PC-3 (cell line): ENCODE measurements at regions not wholly inside any gene's neighbourhood (a gene's known extent, or its start where the extent isn't known, plus 50 kb on each side); places are given as distances from the start of the nearest gene placed in this dataset.

ENCODE experiments used
- ATAC-seq: fragments of 200-7000 bp; cut with Tn5 transposase; 2 replicates; pipeline ENCODE4 v1.9.1; 2020; ENCODE audit warnings: mild to moderate bottlenecking, moderate library complexity
- BruUV-seq: library from RNA; stranded (reverse); fragments of 400-500 nt; replicated peaks from 2 replicates; lab custom pipeline; 2021; lab: Mats Ljungman, UMichigan
- CTCF ChIA-PET: fragments of 300-600 bp; sonication (Branson Sonifier 250); formaldehyde crosslinking; loops from one replicate; lab custom pipeline; 2022; ENCODE audit warnings: antibody characterized with exemption; lab: Charles Lee
- POLR2A ChIA-PET: fragments of 300-600 bp; sonication (Branson Sonifier 250); formaldehyde crosslinking; loops from one replicate; lab custom pipeline; 2022; ENCODE audit warnings: antibody characterized with exemption; ENCODE audit not compliant: unreplicated experiment; lab: Charles Lee
- DNase-seq: peaks from one replicate; pipeline ENCODE4 v3.0.0-alpha.2; 2015
- H2AFZ ChIP-seq: fragments of 300-600 bp; sonication (generic); 2 replicates; pipeline ENCODE4 v1.6.0; 2016; ENCODE audit warnings: antibody characterized with exemption, low read length
- H3F3A ChIP-seq: fragments of 300-600 bp; sonication (generic); one replicate; pipeline ENCODE4 v1.6.0; 2017; ENCODE audit warnings: antibody characterized with exemption, low read length, control low read depth, mild to moderate bottlenecking; ENCODE audit not compliant: unreplicated experiment
- H3K27ac ChIP-seq: fragments of 300-600 bp; sonication (generic); 2 replicates; pipeline ENCODE4 v1.5.1; 2016; ENCODE audit warnings: mild to moderate bottlenecking, low read length
- H3K27me3 ChIP-seq: fragments of 300-600 bp; sonication (generic); 2 replicates; pipeline ENCODE4 v1.6.1; 2016; ENCODE audit warnings: low read length, mixed read lengths
- H3K36me3 ChIP-seq: fragments of 300-600 bp; sonication (generic); 2 replicates; pipeline ENCODE4 v1.6.1; 2016; ENCODE audit warnings: low read depth, mixed run types, low read length, mixed read lengths
- H3K4me1 ChIP-seq: fragments of 300-600 bp; sonication (generic); 2 replicates; pipeline ENCODE4 v1.5.1; 2016; ENCODE audit warnings: low read length; ENCODE audit not compliant: insufficient read depth
- H3K4me2 ChIP-seq: fragments of 300-600 bp; sonication (generic); 2 replicates; pipeline ENCODE4 v1.6.0; 2016; ENCODE audit warnings: low read length
- H3K4me3 ChIP-seq: fragments of 300-600 bp; sonication (generic); 2 replicates; pipeline ENCODE4 v1.5.1; 2016; ENCODE audit warnings: mild to moderate bottlenecking, low read length, mixed read lengths
- H3K79me2 ChIP-seq: fragments of 300-600 bp; sonication (generic); 2 replicates; pipeline ENCODE4 v1.6.1; 2017; ENCODE audit warnings: low read length, mixed read lengths
- H3K9ac ChIP-seq: fragments of 300-600 bp; sonication (generic); 2 replicates; pipeline ENCODE4 v1.6.0; 2016; ENCODE audit warnings: mild to moderate bottlenecking, low read length
- H3K9me2 ChIP-seq: fragments of 300-600 bp; sonication (generic); replicated peaks from 2 replicates; pipeline ENCODE4 v1.6.1; 2016; ENCODE audit warnings: mixed run types, low read length, mixed read lengths
- H3K9me3 ChIP-seq: fragments of 300-600 bp; sonication (generic); 2 replicates; pipeline ENCODE4 v1.6.1; 2016; ENCODE audit warnings: low read length, mixed read lengths
- H4K20me1 ChIP-seq: fragments of 300-600 bp; sonication (generic); 2 replicates; pipeline ENCODE4 v1.6.1; 2016; ENCODE audit warnings: low read length, mixed read lengths
- EZH2 ChIP-seq: fragments of 300-600 bp; sonication (generic); IDR thresholded peaks from one replicate; pipeline ENCODE4 v1.6.1; 2017; ENCODE audit warnings: antibody characterized with exemption, mild to moderate bottlenecking, low read length; ENCODE audit not compliant: unreplicated experiment
- EZH2phosphoT487 ChIP-seq: fragments of 300-600 bp; sonication (generic); IDR thresholded peaks from 2 replicates; pipeline ENCODE4 v1.6.1; 2018; ENCODE audit warnings: mild to moderate bottlenecking, antibody characterized with exemption, low read length, borderline replicate concordance
- intact Hi-C: fragments of 100-400 bp; cut with micrococcal nuclease; formaldehyde crosslinking; loops from 2 replicates; pipeline ENCODE4 v1.9.0; 2023
- TF ChIP-seq, protein P1 (sequence below): fragments of 300-600 bp; sonication (generic); conservative IDR thresholded peaks from 2 replicates; pipeline ENCODE4 v1.5.1; 2017; ENCODE audit warnings: antibody characterized with exemption, low read depth, mild to moderate bottlenecking, low read length

- no peaks in the 10 kb centered on the region for H3K36me3 ChIP-seq
- intact Hi-C loops, result no loop called here
- no peaks in the 10 kb centered on the region for H3K4me1 ChIP-seq
- no peaks in the 10 kb centered on the region for H3F3A ChIP-seq
- DNase-seq (no peak), ATAC-seq (no peak)
- CTCF ChIA-PET, result no interaction called here
- H3K9me3 ChIP-seq, result no peaks in the 10 kb centered on the region
- no peak overlapping the region for H3K9ac ChIP-seq
- no TSS peak for BruUV-seq
- H3K4me3 ChIP-seq, result no peak overlapping the region
- H3K79me2 ChIP-seq, result no peaks in the 10 kb centered on the region
- H3K4me2 ChIP-seq, result no peak overlapping the region
- H4K20me1 ChIP-seq, result no peaks in the 10 kb centered on the region
- H3K27me3 ChIP-seq, result peaks cover 62% of the 10 kb centered on the region
- no peak overlapping the region for H3K27ac ChIP-seq
- no peak overlapping the region for H2AFZ ChIP-seq
- POLR2A ChIA-PET, result no interaction called here
- no peak for TF ChIP-seq EZH2
- TF ChIP-seq, protein P1, sequence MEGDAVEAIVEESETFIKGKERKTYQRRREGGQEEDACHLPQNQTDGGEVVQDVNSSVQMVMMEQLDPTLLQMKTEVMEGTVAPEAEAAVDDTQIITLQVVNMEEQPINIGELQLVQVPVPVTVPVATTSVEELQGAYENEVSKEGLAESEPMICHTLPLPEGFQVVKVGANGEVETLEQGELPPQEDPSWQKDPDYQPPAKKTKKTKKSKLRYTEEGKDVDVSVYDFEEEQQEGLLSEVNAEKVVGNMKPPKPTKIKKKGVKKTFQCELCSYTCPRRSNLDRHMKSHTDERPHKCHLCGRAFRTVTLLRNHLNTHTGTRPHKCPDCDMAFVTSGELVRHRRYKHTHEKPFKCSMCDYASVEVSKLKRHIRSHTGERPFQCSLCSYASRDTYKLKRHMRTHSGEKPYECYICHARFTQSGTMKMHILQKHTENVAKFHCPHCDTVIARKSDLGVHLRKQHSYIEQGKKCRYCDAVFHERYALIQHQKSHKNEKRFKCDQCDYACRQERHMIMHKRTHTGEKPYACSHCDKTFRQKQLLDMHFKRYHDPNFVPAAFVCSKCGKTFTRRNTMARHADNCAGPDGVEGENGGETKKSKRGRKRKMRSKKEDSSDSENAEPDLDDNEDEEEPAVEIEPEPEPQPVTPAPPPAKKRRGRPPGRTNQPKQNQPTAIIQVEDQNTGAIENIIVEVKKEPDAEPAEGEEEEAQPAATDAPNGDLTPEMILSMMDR, result no peak
- TF ChIP-seq EZH2phosphoT487, result no peak
- no peaks in the 10 kb centered on the region for H3K9me2 ChIP-seq
Measured at GRCh38 chr4:142961866-142962265, 115.8 kb upstream of the INPP4B start.

- no peak for DNase-seq
- no peaks in the 10 kb centered on the region for H3K9me3 ChIP-seq
Measured at GRCh38 chr4:142974328-142974727, 128.2 kb upstream of the INPP4B start.

DNA sequence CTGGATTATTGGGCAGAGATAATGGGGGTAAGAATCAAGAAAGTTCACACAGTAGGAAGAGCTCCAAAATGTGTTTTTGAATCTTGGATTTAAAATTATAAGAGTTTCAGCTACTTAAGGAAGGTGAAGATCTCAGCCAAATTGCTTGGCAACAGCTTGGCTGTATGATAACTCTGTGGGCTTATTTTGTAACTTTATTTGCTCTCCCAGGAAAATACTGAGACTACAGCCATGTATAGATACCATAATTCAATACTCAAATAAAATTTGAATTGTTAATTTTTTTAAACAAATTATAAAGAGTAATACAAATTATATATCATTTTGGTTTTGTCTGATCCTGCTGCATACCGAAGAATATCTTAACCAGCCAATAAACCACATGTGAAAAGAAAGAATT is 129.5 kb upstream of the INPP4B start:
- CTCF ChIA-PET, result no interaction called here

More at GRCh38 chr4:142974328-142974727, 128.2 kb upstream of the INPP4B start:
- no peaks in the 10 kb centered on the region for H3K36me3 ChIP-seq
- H3K4me2 ChIP-seq, result no peak overlapping the region
- no peak overlapping the region for H3K27ac ChIP-seq
- POLR2A ChIA-PET, result no interaction called here
- no peaks in the 10 kb centered on the region for H3K79me2 ChIP-seq
- H4K20me1 ChIP-seq, result no peaks in the 10 kb centered on the region
- H3K9ac ChIP-seq, result no peak overlapping the region
- ATAC-seq, result no peak
- TF ChIP-seq EZH2phosphoT487, result no peak
- no peak for TF ChIP-seq EZH2
- TF ChIP-seq, protein P1, result no peak
- intact Hi-C loops, result no loop called here
- no peak overlapping the region for H3K4me3 ChIP-seq
- no peaks in the 10 kb centered on the region for H3K9me2 ChIP-seq
- H3K27me3 ChIP-seq, result peaks cover 80% of the 10 kb centered on the region
- CTCF ChIA-PET, result no interaction called here
- H2AFZ ChIP-seq, result no peak overlapping the region
- no peaks in the 10 kb centered on the region for H3F3A ChIP-seq
- H3K4me1 ChIP-seq, result no peaks in the 10 kb centered on the region
- BruUV-seq, result no TSS peak

More for the DNA sequence above, 129.5 kb upstream of the INPP4B start:
- BruUV-seq, result no TSS peak
- Histone ChIP-seq H3K9me2 (no peaks in the 10 kb centered on the region), H3K79me2 (no peaks in the 10 kb centered on the region), H4K20me1 (no peaks in the 10 kb centered on the region), H3K4me1 (no peaks in the 10 kb centered on the region), H3K4me2 (no peak overlapping the region), H3K27ac (no peak overlapping the region), H3K27me3 (peaks cover 84% of the 10 kb centered on the region), H3F3A (no peaks in the 10 kb centered on the region), H3K9ac (no peak overlapping the region), H3K4me3 (no peak overlapping the region), H2AFZ (no peak overlapping the region), H3K9me3 (no peaks in the 10 kb centered on the region), H3K36me3 (no peaks in the 10 kb centered on the region)
- TF ChIP-seq EZH2phosphoT487 (no peak), EZH2 (no peak)
- TF ChIP-seq, protein P1, result no peak
- POLR2A ChIA-PET, result no interaction called here
- DNase-seq, result no peak
- ATAC-seq, result no peak
- intact Hi-C loops, result no loop called here
